GM23338 (cell line): ENCODE measurements at regions not wholly inside any gene's neighbourhood (a gene's known extent, or its start where the extent isn't known, plus 50 kb on each side); places are given as distances from the start of the nearest gene placed in this dataset.

Experiments used
- EZH2 ChIP-seq: fragments of 200-600 bp; sonication (generic); IDR thresholded peaks from one replicate; pipeline ENCODE4 v1.8.0; 2017; ENCODE audit warnings: antibody characterized with exemption, mild to moderate bottlenecking, low read depth; ENCODE audit not compliant: unreplicated experiment
- POLR2AphosphoS5 ChIP-seq: IDR thresholded peaks from 2 replicates; pipeline ENCODE4 v1.6.1; 2016; ENCODE audit warnings: antibody characterized with exemption, low read depth
- TF ChIP-seq, protein P1 (sequence below), 2 experiments: fragments of 200-600 bp in 1 of 2; sonication (generic) in 1 of 2; conservative IDR thresholded peaks; 2 replicates each; pipeline versions ENCODE4 v1.5.1 to v1.6.1; 2016 to 2017; ENCODE audit warnings: antibody characterized with exemption in 2 of 2, low read depth in 2 of 2, mild to moderate bottlenecking in 2 of 2, moderate library complexity in 1 of 2

DNA sequence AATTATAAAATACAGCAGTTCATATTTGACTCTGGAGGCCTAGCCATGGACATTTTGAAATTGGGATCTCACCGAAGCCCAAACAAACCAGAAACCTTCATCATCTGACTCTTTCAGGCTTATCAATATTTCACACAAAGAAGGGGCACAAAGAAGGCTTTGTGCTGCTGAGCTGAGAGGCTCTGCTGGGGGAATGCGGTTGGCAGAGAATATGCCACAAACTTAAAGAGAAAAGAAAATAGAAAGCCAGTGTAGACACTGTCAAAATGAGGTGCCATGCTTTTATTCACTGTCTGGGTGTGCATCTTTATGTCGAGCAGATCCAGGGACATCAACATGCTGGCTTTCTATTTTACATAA lies 162.6 kb downstream of the QPCT start:
- TF ChIP-seq, protein P1, sequence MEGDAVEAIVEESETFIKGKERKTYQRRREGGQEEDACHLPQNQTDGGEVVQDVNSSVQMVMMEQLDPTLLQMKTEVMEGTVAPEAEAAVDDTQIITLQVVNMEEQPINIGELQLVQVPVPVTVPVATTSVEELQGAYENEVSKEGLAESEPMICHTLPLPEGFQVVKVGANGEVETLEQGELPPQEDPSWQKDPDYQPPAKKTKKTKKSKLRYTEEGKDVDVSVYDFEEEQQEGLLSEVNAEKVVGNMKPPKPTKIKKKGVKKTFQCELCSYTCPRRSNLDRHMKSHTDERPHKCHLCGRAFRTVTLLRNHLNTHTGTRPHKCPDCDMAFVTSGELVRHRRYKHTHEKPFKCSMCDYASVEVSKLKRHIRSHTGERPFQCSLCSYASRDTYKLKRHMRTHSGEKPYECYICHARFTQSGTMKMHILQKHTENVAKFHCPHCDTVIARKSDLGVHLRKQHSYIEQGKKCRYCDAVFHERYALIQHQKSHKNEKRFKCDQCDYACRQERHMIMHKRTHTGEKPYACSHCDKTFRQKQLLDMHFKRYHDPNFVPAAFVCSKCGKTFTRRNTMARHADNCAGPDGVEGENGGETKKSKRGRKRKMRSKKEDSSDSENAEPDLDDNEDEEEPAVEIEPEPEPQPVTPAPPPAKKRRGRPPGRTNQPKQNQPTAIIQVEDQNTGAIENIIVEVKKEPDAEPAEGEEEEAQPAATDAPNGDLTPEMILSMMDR (conservative IDR thresholded peaks at IDR 0.05; ENCODE audit: low read depth in 2 of 2) = no peak
- TF ChIP-seq EZH2 = no peak
- no peak for TF ChIP-seq POLR2AphosphoS5
